ENCODE measurements at regions not wholly inside any gene's neighbourhood (a gene's known extent, or its start where the extent isn't known, plus 50 kb on each side); places are given as distances from the start of the nearest gene placed in this dataset.

GRCh38 chr1:220330265-220330664 lies 58.0 kb upstream of the RAB3GAP2 start:
- no peak overlapping the region for H2AK5ac ChIP-seq (ENCODE audit: low read depth, low read length)
- no peak overlapping the region for H3K9ac ChIP-seq (replicated peaks in 1 of 4; ENCODE audit: extremely low read depth in 1 of 4, low read depth in 3 of 4, low read length in 3 of 4)
- no peak overlapping the region for H2BK120ac ChIP-seq (replicated peaks; ENCODE audit: low read depth, low read length)
- TF ChIP-seq POU5F1 (IDR thresholded peaks at IDR 0.05; ENCODE audit: low read depth, low read length), result no peak
- TF ChIP-seq RBBP5 (IDR thresholded peaks at IDR 0.05; ENCODE audit: borderline replicate concordance, low read depth, low read length), result no peak
- no peak for TF ChIP-seq GABPA (IDR thresholded peaks at IDR 0.05; ENCODE audit: borderline replicate concordance, insufficient read depth, low read length)
- no peak for TF ChIP-seq NRF1 (IDR thresholded peaks at IDR 0.05; ENCODE audit: low read depth, low read length)
- no peak for TF ChIP-seq EGR1 (IDR thresholded peaks at IDR 0.05; ENCODE audit: borderline replicate concordance, low read depth, low read length)
- TF ChIP-seq, protein P1, sequence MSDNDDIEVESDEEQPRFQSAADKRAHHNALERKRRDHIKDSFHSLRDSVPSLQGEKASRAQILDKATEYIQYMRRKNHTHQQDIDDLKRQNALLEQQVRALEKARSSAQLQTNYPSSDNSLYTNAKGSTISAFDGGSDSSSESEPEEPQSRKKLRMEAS (IDR thresholded peaks at IDR 0.05), result no peak
- no peak for TF ChIP-seq SAP30 (IDR thresholded peaks at IDR 0.05; ENCODE audit: insufficient read depth, insufficient replicate concordance, low read length)
- H2BK12ac ChIP-seq (ENCODE audit: low read depth, low read length), result no peak overlapping the region
- ChIA-PET POLR2A (ENCODE audit: partially characterized antibody) (no interaction called here), CTCF (ENCODE audit: partially characterized antibody) (interaction anchor here (0.6 to 1.9 kb wide), 3 partner anchors 33 to 110 kb away, joined by 3 to 8 read pairs (median 3); no protein-coding TSS in a partner anchor)
- no peaks in the 10 kb centered on the region for H3K27me3 ChIP-seq (replicated peaks in 1 of 4; ENCODE audit: control insufficient read depth in 3 of 4, extremely low read depth in 1 of 4, insufficient read depth in 3 of 4, low read length in 3 of 4)
- no peak overlapping the region for H3K4me2 ChIP-seq (ENCODE audit: insufficient read depth in 1 of 2, low read depth in 2 of 2, low read length in 2 of 2)
- no peak for DNase-seq (ENCODE audit: low read depth in 1 of 2, low spot score in 2 of 2)
- no peaks in the 10 kb centered on the region for H3K79me1 ChIP-seq (ENCODE audit: low read depth, low read length)
- H3K23ac ChIP-seq (ENCODE audit: insufficient read length), result no peak overlapping the region
- no peak overlapping the region for H3K27ac ChIP-seq (ENCODE audit: low read depth, low read length)
- no peak overlapping the region for H3K18ac ChIP-seq (ENCODE audit: extremely low read depth, low read length)
- no peak overlapping the region for H3K4ac ChIP-seq (replicated peaks; ENCODE audit: insufficient read length, low read depth, low read length)
- 90% methylated on average over 3 of the region's 3 CpGs; no CpG with 5 or more reads in 1 of the 2 experiments for WGBS, 2 experiments (ENCODE audit: extremely low coverage in 1 of 2, insufficient coverage in 1 of 2, insufficient read length in 1 of 2, insufficient replicate concordance in 2 of 2, low coverage in 1 of 2, low lambda C conversion rate in 2 of 2, missing lambda C conversion rate in 1 of 2)
- H4K20me1 ChIP-seq (replicated peaks in 1 of 2; ENCODE audit: control insufficient read depth in 1 of 2, insufficient read depth in 2 of 2, low read length in 2 of 2), result no peaks in the 10 kb centered on the region
- H2BK15ac ChIP-seq (ENCODE audit: low read length), result no peak overlapping the region
- H3K4me1 ChIP-seq (replicated peaks in 1 of 4; ENCODE audit: control insufficient read depth in 3 of 4, insufficient read depth in 4 of 4, low read length in 3 of 4), result peaks cover 0 to 6% (median 2%) of the 10 kb centered on the region in 4 experiments; a peak in 3 of 7 replicates
- no peak overlapping the region for H4K8ac ChIP-seq (ENCODE audit: extremely low read depth, insufficient read depth, low read length)
- H3K4me3 ChIP-seq (ENCODE audit: extremely low read depth in 1 of 4, insufficient read depth in 2 of 4, low read depth in 3 of 4, low read length in 4 of 4), result no peak overlapping the region
- H2BK20ac ChIP-seq (ENCODE audit: low read length), result no peak overlapping the region
- H2AFZ ChIP-seq (ENCODE audit: low read length), result no peak overlapping the region
- no peaks in the 10 kb centered on the region for H3K23me2 ChIP-seq (ENCODE audit: low read depth, low read length)
- H2BK5ac ChIP-seq (ENCODE audit: low read depth, low read length), result no peak overlapping the region
- no peak overlapping the region for H4K91ac ChIP-seq (replicated peaks; ENCODE audit: insufficient read length, low read length)
- H3K56ac ChIP-seq (replicated peaks; ENCODE audit: insufficient read length, low read depth, low read length), result no peak overlapping the region
- H3K36me3 ChIP-seq (ENCODE audit: control insufficient read depth in 2 of 4, insufficient read depth in 4 of 4, low read length in 3 of 4), result no peaks in the 10 kb centered on the region
- no peak for FAIRE-seq
- no peak overlapping the region for H4K5ac ChIP-seq (ENCODE audit: insufficient read length, low read depth, low read length)
- H3K14ac ChIP-seq (ENCODE audit: insufficient read length), result no peak overlapping the region
- H3K79me2 ChIP-seq (ENCODE audit: control insufficient read depth in 1 of 2, insufficient read depth in 2 of 2, low read length in 2 of 2), result no peaks in the 10 kb centered on the region
- H3K9me3 ChIP-seq (ENCODE audit: insufficient read depth in 2 of 2, low read depth in 1 of 2, low read length in 1 of 2), result no peaks in the 10 kb centered on the region

All from H1 (cell line).